ENCODE measurements at regions not wholly inside any gene's neighbourhood (a gene's known extent, or its start where the extent isn't known, plus 50 kb on each side); places are given as distances from the start of the nearest gene placed in this dataset.

- H2BK12ac ChIP-seq (ENCODE audit: insufficient read length, low read depth, low read length), result no peak overlapping the region
- no peak overlapping the region for H2BK15ac ChIP-seq (ENCODE audit: low read depth, low read length)
- H3K14ac ChIP-seq (ENCODE audit: insufficient read depth, low read length), result no peak overlapping the region
- no peak overlapping the region for H3K18ac ChIP-seq (ENCODE audit: insufficient read length, low read depth, low read length)
- WGBS (ENCODE audit: extremely low coverage, insufficient read length, low lambda C conversion rate), result no CpG with 5 or more reads among the region's 2 CpGs
- peaks cover 6% of the 10 kb centered on the region; the same call in 1 of the 2 replicates for H3K4me1 ChIP-seq (ENCODE audit: insufficient read depth, low read length)
- H3T11ph ChIP-seq (ENCODE audit: low read length), result no peak overlapping the region
- Mint-ChIP-seq H3K4me3 (no peak overlapping the region), H3K36me3 (ENCODE audit: insufficient read depth in 1 of 3, low read depth in 3 of 3) (no peaks in the 10 kb centered on the region), H3K27me3 (ENCODE audit: low read depth) (no peaks in the 10 kb centered on the region), H3K4me1 (peaks cover 3 to 4% of the 10 kb centered on the region in 2 experiments; a peak in 3 of 4 replicates), H3K27ac (no peak overlapping the region), H3K9me3 (no peaks in the 10 kb centered on the region)
- no peak overlapping the region for H4K5ac ChIP-seq (ENCODE audit: insufficient read length, low read depth, low read length)
- H3K27me3 ChIP-seq (ENCODE audit: insufficient read depth, low read length), result no peaks in the 10 kb centered on the region
- no peak overlapping the region for H4K91ac ChIP-seq (ENCODE audit: insufficient read length, low read depth, low read length)
- DNase-seq, result no peak
- no peak for TF ChIP-seq CTCF (conservative IDR thresholded peaks at IDR 0.05)
- H3K9me3 ChIP-seq (ENCODE audit: control insufficient read depth, low read depth, low read length), result no peaks in the 10 kb centered on the region
- H3K4me2 ChIP-seq (ENCODE audit: insufficient read depth, insufficient read length, low read length), result no peak overlapping the region
- no peak overlapping the region for H3K9ac ChIP-seq (ENCODE audit: extremely low read depth, insufficient read length, low read length)
- H4K20me1 ChIP-seq (ENCODE audit: control insufficient read depth, insufficient read depth, insufficient read length), result no peaks in the 10 kb centered on the region
- no peak overlapping the region for H3K56ac ChIP-seq (ENCODE audit: insufficient read length, low read depth, low read length)
- no peak overlapping the region for H3K27ac ChIP-seq (ENCODE audit: insufficient read length, low read depth, low read length)
- H3K79me2 ChIP-seq (ENCODE audit: insufficient read depth, low read length), result no peaks in the 10 kb centered on the region
- no peak overlapping the region for H2BK120ac ChIP-seq (ENCODE audit: low read depth, low read length, poor library complexity, severe bottlenecking)
- no peak overlapping the region for H2BK5ac ChIP-seq (ENCODE audit: insufficient read length, low read length)
- H3K4ac ChIP-seq (ENCODE audit: low read depth, low read length), result no peak overlapping the region
- no peak overlapping the region for H4K8ac ChIP-seq (replicated peaks; ENCODE audit: insufficient read length, low read depth, low read length)
- H3K23ac ChIP-seq (ENCODE audit: insufficient read length, low read depth, low read length), result no peak overlapping the region
- no peak overlapping the region for H2AK5ac ChIP-seq (ENCODE audit: insufficient read length, low read length)
- no peak overlapping the region for H2AFZ ChIP-seq (ENCODE audit: low read length)
- H3K79me1 ChIP-seq (ENCODE audit: insufficient read depth, low read depth, low read length, poor library complexity, severe bottlenecking), result no peaks in the 10 kb centered on the region
- H2BK20ac ChIP-seq (ENCODE audit: low read depth, low read length, poor library complexity, severe bottlenecking), result no peak overlapping the region
- H3K23me2 ChIP-seq (ENCODE audit: insufficient read length, low read depth, low read length, poor library complexity, severe bottlenecking), result no peaks in the 10 kb centered on the region
Observed at GRCh38 chr3:31197941-31198340, 303.5 kb upstream of the GADL1 start.
